MV-4-11 (cell line): ENCODE measurements at regions not wholly inside any gene's neighbourhood (a gene's known extent, or its start where the extent isn't known, plus 50 kb on each side); places are given as distances from the start of the nearest gene placed in this dataset.

Experiments
- DNase-seq: peaks from one replicate; lab custom pipeline; 2025; lab: John Stamatoyannopoulos, UW

- no peak for DNase-seq
These were observed 52.2 kb upstream of the SPACA1 start for GRCh38 chr6:87995461-87995860.

- no peak for DNase-seq
These were observed 54.3 kb upstream of the SPACA1 start for GRCh38 chr6:87993356-87993755.

- no peak for DNase-seq
These were observed 56.8 kb upstream of the SPACA1 start for GRCh38 chr6:87990871-87991270.

GRCh38 chr6:87982134-87982533, 65.5 kb upstream of the SPACA1 start:
- DNase-seq, result no peak

GRCh38 chr6:87979737-87980136, 67.9 kb upstream of the SPACA1 start:
- no peak for DNase-seq

- DNase-seq, result no peak
These were observed 71.0 kb upstream of the SPACA1 start for GRCh38 chr6:87976616-87977015.

GRCh38 chr6:87975561-87975960, 72.1 kb upstream of the SPACA1 start:
- DNase-seq, result no peak

GRCh38 chr6:87972279-87972678, 75.4 kb upstream of the SPACA1 start:
- no peak for DNase-seq

- no peak for DNase-seq
These were observed 75.9 kb upstream of the SPACA1 start for GRCh38 chr6:87971605-87972262.

- no peak for DNase-seq
These were observed 79.0 kb upstream of the SPACA1 start for GRCh38 chr6:87968435-87969278.

- DNase-seq, result no peak
These were observed 81.8 kb upstream of the SPACA1 start for GRCh38 chr6:87965806-87966205.

- no peak for DNase-seq
These were observed 88.6 kb upstream of the SPACA1 start for GRCh38 chr6:87959083-87959482.

GRCh38 chr6:87951751-87952150, 95.9 kb upstream of the SPACA1 start:
- DNase-seq, result no peak

GRCh38 chr6:87950614-87951013, 97.0 kb upstream of the SPACA1 start:
- DNase-seq, result no peak

- DNase-seq, result no peak
These were observed 98.4 kb upstream of the SPACA1 start for GRCh38 chr6:87949194-87949593.

GRCh38 chr6:87946669-87947068, 101.0 kb upstream of the SPACA1 start:
- no peak for DNase-seq

GRCh38 chr6:87945966-87946365, 101.7 kb upstream of the SPACA1 start:
- DNase-seq, result no peak

GRCh38 chr6:87945181-87945580, 102.5 kb upstream of the SPACA1 start:
- DNase-seq, result no peak

- DNase-seq, result no peak
These were observed 103.1 kb upstream of the SPACA1 start for GRCh38 chr6:87944541-87944954.

- DNase-seq, result no peak
These were observed 104.5 kb upstream of the SPACA1 start for GRCh38 chr6:87943191-87943590.

GRCh38 chr6:87941556-87942358, 105.9 kb upstream of the SPACA1 start:
- DNase-seq, result no peak

GRCh38 chr6:87939776-87940175, 107.9 kb upstream of the SPACA1 start:
- no peak for DNase-seq

GRCh38 chr6:87938287-87938686, 109.4 kb upstream of the SPACA1 start:
- DNase-seq, result no peak
